ENCODE measurements at regions not wholly inside any gene's neighbourhood (a gene's known extent, or its start where the extent isn't known, plus 50 kb on each side); places are given as distances from the start of the nearest gene placed in this dataset.
A peak's percentile ranks its signal among the peaks of the same experiment; 100 is the strongest.

DNA sequence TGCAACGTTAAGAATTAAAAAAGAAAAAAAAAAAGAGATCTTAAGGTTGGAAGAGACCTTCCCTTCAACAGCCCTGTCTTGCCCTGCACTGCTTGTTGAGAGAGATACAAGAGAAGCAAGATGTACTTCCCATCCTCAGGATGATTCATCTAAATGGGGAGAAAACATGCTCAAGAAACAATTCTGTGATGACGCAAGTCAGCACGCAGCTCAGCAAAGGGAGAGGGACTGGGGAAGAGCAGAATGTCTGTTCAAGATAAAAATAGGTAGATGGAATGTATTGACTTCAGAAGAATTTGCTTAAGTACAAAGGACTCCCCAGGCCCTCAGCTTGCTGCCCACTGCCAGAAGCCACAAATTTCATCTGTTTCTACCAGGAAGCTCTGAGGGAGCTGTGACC is 198.2 kb upstream of the SPRED2 start:
- dilution Hi-C loops (cut with HindIII; ENCODE audit: low sequenced_read_pairs, unreplicated experiment): no loop called here
- Histone ChIP-seq H4K20me1 (ENCODE audit: insufficient read depth, low read length) (no peaks in the 10 kb centered on the region), H3K79me1 (ENCODE audit: low read depth in 1 of 2, low read length in 2 of 2) (no peaks in the 10 kb centered on the region), H3K27ac (ENCODE audit: insufficient read depth, low read length) (no peak overlapping the region), H3K56ac (ENCODE audit: extremely low read depth, insufficient read depth, low read length) (no peak overlapping the region), H4K5ac (ENCODE audit: low read depth, low read length) (no peak overlapping the region), H3K14ac (replicated peaks; ENCODE audit: low read depth, low read length) (no peak overlapping the region), H3K27me3 (ENCODE audit: control insufficient read depth, insufficient read depth, low read length) (peaks cover 11% of the 10 kb centered on the region), H3K36me3 (ENCODE audit: control insufficient read depth, insufficient read depth, low read length) (no peaks in the 10 kb centered on the region), H3K4ac (ENCODE audit: low read depth, low read length) (no peak overlapping the region), H3K9me1 (ENCODE audit: insufficient read depth, low read length) (0 out of 2 replicates have a peak, but pooled peaks cover 3% of the 10 kb centered on the region), H2BK5ac (ENCODE audit: low read depth, low read length, poor library complexity, severe bottlenecking) (no peak overlapping the region), H2BK15ac (ENCODE audit: low read depth, low read length) (no peak overlapping the region), H3K18ac (ENCODE audit: low read depth, low read length) (no peak overlapping the region), H4K8ac (ENCODE audit: low read depth in 2 of 2, low read length in 2 of 2) (no peak overlapping the region), H2BK20ac (ENCODE audit: low read depth, low read length) (no peak overlapping the region), H2AK9ac (replicated peaks; ENCODE audit: low read depth, low read length, poor library complexity) (no peak overlapping the region), H3K4me3 (ENCODE audit: insufficient read depth, low read depth, low read length) (no peak overlapping the region), H3K9ac (ENCODE audit: low read depth, low read length) (no peak overlapping the region), H2AFZ (replicated peaks; ENCODE audit: low read length, poor library complexity) (peak overlapping the region; percentile 38), H3K9me3 (ENCODE audit: control insufficient read depth, insufficient read depth, low read length) (peaks cover 2% of the 10 kb centered on the region; the same call in 1 of the 2 replicates), H2BK120ac (ENCODE audit: low read depth, low read length) (no peak overlapping the region), H4K91ac (ENCODE audit: insufficient read depth, low read depth, low read length) (no peak overlapping the region), H3K4me1 (ENCODE audit: control insufficient read depth, insufficient read depth, low read length) (no peaks in the 10 kb centered on the region), H3K4me2 (ENCODE audit: low read depth, low read length) (no peak overlapping the region), H2AK5ac (ENCODE audit: low read depth, low read length) (no peak overlapping the region), H3K23ac (ENCODE audit: low read depth, low read length) (no peak overlapping the region)
- ATAC-seq (ENCODE audit: low read depth) (peak; percentile 83), DNase-seq (peak; percentile 77)
- ChIA-PET CTCF (no interaction called here), POLR2A (ENCODE audit: unreplicated experiment) (no interaction called here)
- no CpG with 5 or more reads among the region's 3 CpGs for WGBS, 2 experiments (ENCODE audit: extremely low coverage in 2 of 2, insufficient read length in 1 of 2)
- in situ Hi-C loops (cut with MboI; ENCODE audit: low sequenced_read_pairs): loop anchor here (25.0 kb wide), 1 partner anchor 782 kb away; no protein-coding TSS in a partner anchor
- TF ChIP-seq MXI1 (IDR thresholded peaks at IDR 0.05; ENCODE audit: borderline replicate concordance, low read depth, low read length): no peak
- peak; percentile 74 for TF ChIP-seq CEBPB (IDR thresholded peaks at IDR 0.05; ENCODE audit: low read depth, low read length)
- BruUV-seq (replicated peaks): no TSS peak
- intact Hi-C loops (cut with micrococcal nuclease): no loop called here

All from IMR-90 (cell line).